Endothelial cell (in vitro differentiated cells): ENCODE measurements at regions not wholly inside any gene's neighbourhood (a gene's known extent, or its start where the extent isn't known, plus 50 kb on each side); places are given as distances from the start of the nearest gene placed in this dataset.
"Not testable (repeated sequence)": the region's sequence is repeated elsewhere in the genome, so short reads cannot be mapped to it uniquely, and the experiment has no call there.

ENCODE experiments used
- DNase-seq: peaks from one replicate; pipeline ENCODE4 v3.0.0; 2021; ENCODE audit warnings: low spot score
- H3K27ac Mint-ChIP-seq: one replicate; pipeline ENCODE4 v1.8.0; 2021; ENCODE audit warnings: mixed read lengths, inconsistent platforms; ENCODE audit not compliant: unreplicated experiment
- H3K27me3 Mint-ChIP-seq: one replicate; pipeline ENCODE4 v1.8.0; 2021; ENCODE audit warnings: mild to moderate bottlenecking, moderate library complexity, mixed read lengths, inconsistent platforms; ENCODE audit not compliant: unreplicated experiment
- H3K36me3 Mint-ChIP-seq: one replicate; pipeline ENCODE4 v1.8.0; 2021; ENCODE audit warnings: mild to moderate bottlenecking, low read depth, mixed read lengths, inconsistent platforms; ENCODE audit not compliant: unreplicated experiment
- H3K4me1 Mint-ChIP-seq: one replicate; pipeline ENCODE4 v1.8.0; 2021; ENCODE audit warnings: mild to moderate bottlenecking, mixed read lengths, inconsistent platforms; ENCODE audit not compliant: unreplicated experiment
- H3K4me3 Mint-ChIP-seq: one replicate; pipeline ENCODE4 v1.8.0; 2021; ENCODE audit warnings: mild to moderate bottlenecking, mixed read lengths, inconsistent platforms; ENCODE audit not compliant: unreplicated experiment
- H3K9me3 Mint-ChIP-seq: one replicate; pipeline ENCODE4 v1.8.0; 2021; ENCODE audit warnings: mixed read lengths, inconsistent platforms; ENCODE audit not compliant: unreplicated experiment
- TF ChIP-seq, protein P1 (sequence below): fragments of 200-600 bp; sonication (generic); IDR thresholded peaks from one replicate; pipeline ENCODE4 v1.5.0; 2021; ENCODE audit warnings: antibody characterized with exemption; ENCODE audit not compliant: unreplicated experiment

DNA sequence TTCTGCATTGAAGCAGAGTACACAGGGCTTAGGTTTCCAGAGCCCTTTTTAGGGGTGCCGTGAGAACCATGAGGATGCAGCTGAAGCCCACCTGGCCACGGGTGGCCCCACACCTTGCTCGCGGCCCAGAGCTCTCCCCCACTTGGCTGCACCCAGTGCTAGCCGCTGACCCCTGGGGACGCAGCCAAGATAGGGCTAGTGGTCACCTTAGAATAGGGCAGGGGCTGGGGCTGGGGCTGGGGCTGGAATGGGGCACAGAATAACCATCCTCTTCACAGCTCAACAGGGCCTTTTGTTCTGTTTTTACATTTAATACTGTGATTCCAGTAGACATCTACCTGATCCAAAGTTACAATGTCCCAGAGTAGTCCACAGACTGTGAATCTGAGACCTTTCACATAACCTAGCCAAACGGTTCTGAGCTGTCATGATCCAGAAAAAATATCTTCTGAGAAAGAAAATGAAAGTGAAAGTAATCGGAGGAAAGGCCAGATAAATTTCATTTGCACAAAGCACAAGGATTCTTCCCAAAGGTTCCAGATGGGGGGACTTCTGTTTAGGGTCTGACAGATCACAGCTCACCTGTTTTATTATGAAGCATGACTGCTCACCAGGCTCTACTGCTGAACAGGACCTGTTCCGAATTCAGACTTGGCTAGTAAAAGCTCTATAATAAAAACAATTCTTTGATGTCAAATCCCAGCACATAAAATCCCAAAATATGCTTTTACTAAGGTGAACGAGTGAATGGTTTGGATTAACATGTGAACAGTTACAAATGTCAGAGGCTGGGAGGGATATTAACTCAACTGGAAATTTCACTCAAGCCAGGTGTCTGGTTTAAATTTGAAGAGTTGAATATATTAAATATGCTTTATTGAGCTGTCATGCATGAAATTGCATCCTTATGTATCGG, 401.9 kb downstream of the THBS2 start:
- TF ChIP-seq, protein P1, sequence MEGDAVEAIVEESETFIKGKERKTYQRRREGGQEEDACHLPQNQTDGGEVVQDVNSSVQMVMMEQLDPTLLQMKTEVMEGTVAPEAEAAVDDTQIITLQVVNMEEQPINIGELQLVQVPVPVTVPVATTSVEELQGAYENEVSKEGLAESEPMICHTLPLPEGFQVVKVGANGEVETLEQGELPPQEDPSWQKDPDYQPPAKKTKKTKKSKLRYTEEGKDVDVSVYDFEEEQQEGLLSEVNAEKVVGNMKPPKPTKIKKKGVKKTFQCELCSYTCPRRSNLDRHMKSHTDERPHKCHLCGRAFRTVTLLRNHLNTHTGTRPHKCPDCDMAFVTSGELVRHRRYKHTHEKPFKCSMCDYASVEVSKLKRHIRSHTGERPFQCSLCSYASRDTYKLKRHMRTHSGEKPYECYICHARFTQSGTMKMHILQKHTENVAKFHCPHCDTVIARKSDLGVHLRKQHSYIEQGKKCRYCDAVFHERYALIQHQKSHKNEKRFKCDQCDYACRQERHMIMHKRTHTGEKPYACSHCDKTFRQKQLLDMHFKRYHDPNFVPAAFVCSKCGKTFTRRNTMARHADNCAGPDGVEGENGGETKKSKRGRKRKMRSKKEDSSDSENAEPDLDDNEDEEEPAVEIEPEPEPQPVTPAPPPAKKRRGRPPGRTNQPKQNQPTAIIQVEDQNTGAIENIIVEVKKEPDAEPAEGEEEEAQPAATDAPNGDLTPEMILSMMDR, result no peak
- Mint-ChIP-seq H3K36me3 (no peaks in the 10 kb centered on the region), H3K27me3 (no peaks in the 10 kb centered on the region), H3K9me3 (no peaks in the 10 kb centered on the region), H3K4me3 (no peak overlapping the region), H3K27ac (no peak overlapping the region), H3K4me1 (no peaks in the 10 kb centered on the region)
- DNase-seq, result no peak

DNA sequence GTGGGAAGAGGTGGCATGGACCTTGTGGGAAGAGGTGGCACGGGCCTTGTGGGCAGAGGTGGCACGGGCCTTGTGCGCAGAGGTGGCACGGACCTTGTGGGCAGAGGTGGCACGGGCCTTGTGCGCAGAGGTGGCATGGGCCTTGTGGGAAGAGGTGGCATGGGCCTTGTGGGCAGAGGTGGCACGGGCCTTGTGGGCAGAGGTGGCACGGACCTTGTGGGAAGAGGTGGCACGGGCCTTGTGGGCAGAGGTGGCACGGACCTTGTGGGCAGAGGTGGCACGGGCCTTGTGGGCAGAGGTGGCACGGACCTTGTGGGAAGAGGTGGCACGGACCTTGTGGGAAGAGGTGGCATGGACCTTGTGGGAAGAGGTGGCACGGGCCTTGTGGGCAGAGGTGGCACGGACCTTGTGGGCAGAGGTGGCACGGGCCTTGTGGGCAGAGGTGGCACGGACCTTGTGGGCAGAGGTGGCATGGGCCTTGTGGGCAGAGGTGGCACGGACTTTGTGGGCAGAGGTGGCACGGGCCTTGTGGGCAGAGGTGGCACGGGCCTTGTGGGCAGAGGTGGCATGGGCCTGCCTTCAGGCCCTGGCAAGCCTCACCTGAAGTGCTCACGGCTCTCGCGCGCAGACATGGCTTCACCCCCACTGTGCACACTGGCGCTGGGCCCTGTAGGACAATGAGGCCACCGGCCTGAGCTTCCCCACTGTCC, 403.5 kb downstream of the THBS2 start:
- not testable (repeated sequence) for DNase-seq, H3K4me1 Mint-ChIP-seq, H3K36me3 Mint-ChIP-seq, H3K27ac Mint-ChIP-seq, H3K27me3 Mint-ChIP-seq, H3K9me3 Mint-ChIP-seq, H3K4me3 Mint-ChIP-seq

DNA sequence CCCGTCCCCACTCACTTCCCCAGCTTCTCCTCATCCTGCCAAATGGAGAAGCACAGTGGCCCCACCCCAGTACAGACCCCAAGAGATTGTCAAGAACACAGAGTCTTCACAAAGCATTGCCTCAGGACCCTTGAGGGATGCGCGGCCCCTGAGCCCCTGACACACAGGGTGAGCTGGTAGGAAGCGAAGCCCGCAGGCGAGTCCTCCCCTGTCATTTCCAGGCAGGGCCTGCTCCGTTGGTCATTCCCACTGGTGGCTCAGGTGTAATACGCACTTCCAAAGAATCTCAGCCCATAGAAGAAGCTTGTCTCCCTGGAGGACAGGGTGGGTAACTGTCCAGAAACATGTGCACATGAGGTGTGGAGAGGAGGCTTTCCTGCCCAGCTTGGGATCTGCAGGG, 404.2 kb downstream of the THBS2 start:
- no peak for DNase-seq
- Mint-ChIP-seq H3K4me1 (no peaks in the 10 kb centered on the region), H3K4me3 (no peak overlapping the region), H3K36me3 (no peaks in the 10 kb centered on the region), H3K27ac (no peak overlapping the region), H3K9me3 (no peaks in the 10 kb centered on the region), H3K27me3 (no peaks in the 10 kb centered on the region)
- TF ChIP-seq, protein P1, result no peak

DNA sequence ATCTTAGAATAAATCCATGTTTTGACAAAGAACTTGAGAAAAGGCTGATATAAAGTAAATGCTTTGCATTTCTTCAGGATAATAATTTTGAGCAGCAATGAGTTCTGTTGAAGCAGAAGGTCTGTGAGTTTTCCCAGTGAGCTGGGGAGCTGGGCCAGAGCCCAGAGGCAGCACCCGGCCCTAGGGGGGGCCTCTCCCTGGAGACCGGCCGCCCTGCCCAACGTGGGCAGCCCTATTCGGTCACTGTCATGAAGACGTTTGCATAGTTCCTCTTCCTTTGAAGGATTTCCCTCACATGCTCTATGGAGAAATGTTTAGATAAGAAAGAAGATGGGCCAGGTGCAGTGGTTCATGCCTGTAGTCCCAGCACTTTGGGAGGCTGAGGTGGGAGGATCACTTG, 404.8 kb downstream of the THBS2 start:
- TF ChIP-seq, protein P1, result no peak
- Mint-ChIP-seq H3K4me1 (no peaks in the 10 kb centered on the region), H3K27me3 (no peaks in the 10 kb centered on the region), H3K36me3 (no peaks in the 10 kb centered on the region), H3K27ac (no peak overlapping the region), H3K4me3 (no peak overlapping the region), H3K9me3 (no peaks in the 10 kb centered on the region)
- DNase-seq, result no peak

DNA sequence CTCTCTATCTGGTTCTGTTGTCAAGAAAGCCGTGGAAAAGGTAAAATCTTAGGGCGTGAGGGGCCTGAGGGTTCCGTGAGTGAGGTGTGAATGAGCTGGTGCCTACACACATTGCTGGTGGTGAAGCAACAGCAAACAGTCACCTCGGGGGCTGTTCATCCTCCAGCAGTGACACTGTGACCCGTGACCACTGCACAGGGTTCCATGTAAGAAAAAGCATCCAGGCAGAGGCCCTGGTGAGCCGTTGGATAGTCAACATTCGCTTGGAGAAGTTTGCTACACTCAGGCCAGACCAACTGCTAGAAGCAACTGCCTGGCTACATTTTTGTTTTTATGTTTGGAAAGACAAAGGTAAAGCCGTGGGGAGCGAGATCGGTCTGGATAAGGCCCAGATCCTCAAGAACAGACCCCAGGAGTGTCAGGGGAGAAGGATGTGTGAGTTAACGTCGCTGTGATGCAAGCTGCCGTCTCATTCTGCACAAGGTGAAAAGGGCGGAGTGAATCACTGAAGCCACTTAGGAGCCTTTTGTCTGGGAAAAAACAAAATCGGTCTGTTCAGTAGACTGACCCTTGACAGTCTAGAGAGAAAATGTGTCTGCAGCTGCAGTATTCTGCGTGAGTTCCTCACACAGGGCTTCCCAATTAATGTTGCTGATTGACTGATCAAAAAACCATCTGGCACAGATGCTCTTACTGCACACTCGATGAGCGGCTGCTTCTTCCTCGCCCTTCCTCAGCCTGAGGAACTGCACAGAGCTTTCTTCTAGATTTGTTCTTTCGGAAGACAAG, 404.0 kb downstream of the SMOC2 start:
- Mint-ChIP-seq H3K27ac (no peak overlapping the region), H3K27me3 (no peaks in the 10 kb centered on the region), H3K4me1 (no peaks in the 10 kb centered on the region), H3K9me3 (no peaks in the 10 kb centered on the region), H3K4me3 (no peak overlapping the region), H3K36me3 (peaks cover 4% of the 10 kb centered on the region)
- TF ChIP-seq, protein P1, result no peak
- DNase-seq, result no peak

DNA sequence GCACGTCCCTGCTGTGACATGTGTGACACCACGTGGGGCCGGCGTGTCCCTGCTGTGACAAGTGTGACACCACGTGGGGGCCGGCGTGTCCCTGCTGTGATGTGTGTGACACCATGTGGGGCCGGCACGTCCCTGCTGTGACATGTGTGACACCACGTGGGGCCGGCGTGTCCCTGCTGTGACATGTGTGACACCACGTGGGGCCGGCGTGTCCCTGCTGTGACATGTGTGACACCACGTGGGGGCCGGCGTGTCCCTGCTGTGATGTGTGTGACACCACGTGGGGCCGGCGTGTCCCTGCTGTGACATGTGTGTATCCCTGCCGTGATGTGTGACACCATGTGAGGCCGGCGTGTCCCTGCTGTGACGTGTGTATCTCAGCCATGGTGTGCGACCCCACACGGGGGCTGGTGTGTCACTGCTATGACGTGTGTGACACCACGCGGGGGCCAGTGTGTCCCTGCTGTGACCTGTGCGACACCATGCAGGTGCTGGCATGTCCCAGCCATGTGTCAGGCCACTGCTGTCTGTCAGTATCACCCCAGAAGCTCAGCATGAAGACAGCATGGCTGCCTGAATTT, 401.7 kb downstream of the SMOC2 start:
- Mint-ChIP-seq H3K27me3 (peaks cover 14% of the 10 kb centered on the region), H3K36me3 (peaks cover 15% of the 10 kb centered on the region)
- H3K4me3 Mint-ChIP-seq, H3K9me3 Mint-ChIP-seq, H3K27ac Mint-ChIP-seq, H3K4me1 Mint-ChIP-seq, DNase-seq: not testable (repeated sequence)
